Spleen (tissue), 7 donors: ENCODE measurements at regions not wholly inside any gene's neighbourhood (a gene's known extent, or its start where the extent isn't known, plus 50 kb on each side); places are given as distances from the start of the nearest gene placed in this dataset.

ENCODE experiments used
- CTCF ChIP-seq, 11 experiments: fragments of 200-600 bp in 7 of 11; fragments of 450-650 bp in 4 of 11; sonication (generic) in 4 of 11; IDR thresholded peaks in 8 of 11; conservative IDR thresholded peaks in 3 of 11; 1 replicate in 7 of 11; 2 replicates in 4 of 11; pipeline versions ENCODE4 v1.4.0 to v1.8.0; 2016 to 2021; ENCODE audit warnings: antibody characterized with exemption in 11 of 11, inconsistent platforms in 4 of 11, mild to moderate bottlenecking in 1 of 11
- POLR2A ChIP-seq, 3 donors: fragments of 450-650 bp; IDR thresholded peaks; one replicate each; pipeline ENCODE4 v1.5.1; 2017; ENCODE audit warnings: antibody characterized with exemption in 3 of 3, mild to moderate bottlenecking in 1 of 3
- POLR2AphosphoS5 ChIP-seq, 3 donors: sonication (generic); formaldehyde crosslinking; IDR thresholded peaks; one replicate each; pipeline ENCODE4 v1.5.1; 2017; ENCODE audit warnings: antibody characterized with exemption in 3 of 3
- donor health status: DM: no; HTN: no; CAD: no; lungs with moderate emphysema.
- donor health status: DM: no; HTN: no; CAD: no.
- donor health status: DM: no; HTN: no; CAD: no.

DNA sequence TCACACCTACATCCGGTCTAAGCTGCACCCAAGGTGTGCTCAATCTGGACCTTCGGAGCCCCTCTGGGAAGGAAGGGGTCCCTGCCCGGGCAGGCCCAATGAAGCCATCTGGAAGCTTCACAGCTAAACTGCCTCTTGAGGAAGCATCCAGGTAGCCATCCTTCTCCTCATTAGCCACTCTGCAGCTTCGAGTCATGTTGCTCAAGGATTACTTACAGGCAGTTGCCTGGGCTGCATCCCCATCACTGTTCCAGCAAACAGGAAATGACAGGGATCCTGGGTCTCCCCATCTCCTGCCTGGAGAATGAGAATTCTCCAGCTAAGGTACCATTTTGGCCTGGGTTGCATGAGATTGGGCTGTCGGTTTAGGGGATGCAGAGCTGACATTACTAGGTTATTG, 91.7 kb downstream of the ERMARD start:
- TF ChIP-seq CTCF (IDR thresholded peaks at IDR 0.05 in 8 of 11, conservative IDR thresholded peaks at IDR 0.05 in 3 of 11) (no peak), POLR2A (IDR thresholded peaks at IDR 0.05) (no peak), POLR2AphosphoS5 (IDR thresholded peaks at IDR 0.05) (no peak)
